ENCODE measurements at regions not wholly inside any gene's neighbourhood (a gene's known extent, or its start where the extent isn't known, plus 50 kb on each side); places are given as distances from the start of the nearest gene placed in this dataset.

- DNase-seq (ENCODE audit: low read depth, low spot score), result no peak
- H3K9me3 ChIP-seq (ENCODE audit: control insufficient read depth, insufficient read depth, low read length), result no peaks in the 10 kb centered on the region
- H3K27ac ChIP-seq (ENCODE audit: low read depth, low read length), result no peak overlapping the region
- no peak overlapping the region for H3K4me3 ChIP-seq (ENCODE audit: low read depth, low read length)
- ChIA-PET POLR2A (no interaction called here), CTCF (no interaction called here)
- TF ChIP-seq CTCF (IDR thresholded peaks at IDR 0.05; ENCODE audit: low read depth, low read length), result no peak
- H3K27me3 ChIP-seq (ENCODE audit: control insufficient read depth, insufficient read depth, low read length), result peaks cover 9% of the 10 kb centered on the region
Observed at GRCh38 chr11:119793335-119793984, 64.5 kb upstream of the NECTIN1 start.

GRCh38 chr11:119791701-119792151, 62.7 kb upstream of the NECTIN1 start:
- H3K27me3 ChIP-seq (ENCODE audit: control insufficient read depth, insufficient read depth, low read length), result peaks cover 7% of the 10 kb centered on the region
- no peak for TF ChIP-seq CTCF (IDR thresholded peaks at IDR 0.05; ENCODE audit: low read depth, low read length)
- ChIA-PET CTCF (interaction anchor here (0.6 to 1.1 kb wide), 2 partner anchors 63 to 245 kb away, joined by 3 to 5 read pairs; partner anchors contain the start of gene NECTIN1), POLR2A (no interaction called here)
- H3K9me3 ChIP-seq (ENCODE audit: control insufficient read depth, insufficient read depth, low read length), result no peaks in the 10 kb centered on the region
- H3K4me3 ChIP-seq (ENCODE audit: low read depth, low read length), result no peak overlapping the region
- no peak overlapping the region for H3K27ac ChIP-seq (ENCODE audit: low read depth, low read length)
- no peak for DNase-seq (ENCODE audit: low read depth, low spot score)

- POLR2A ChIA-PET, result no interaction called here
- H3K27ac ChIP-seq (ENCODE audit: low read depth, low read length), result no peak overlapping the region
Observed at GRCh38 chr11:119791047-119791446, 62.0 kb upstream of the NECTIN1 start.

GRCh38 chr11:119790476-119790875, 61.5 kb upstream of the NECTIN1 start:
- POLR2A ChIA-PET, result interaction anchor here (0.6 kb wide), 1 partner anchor 105 kb away, joined by 3 read pairs; no protein-coding TSS in a partner anchor

More at GRCh38 chr11:119791047-119791446, 62.0 kb upstream of the NECTIN1 start:
- CTCF ChIA-PET, result no interaction called here
- peaks cover 11% of the 10 kb centered on the region for H3K27me3 ChIP-seq (ENCODE audit: control insufficient read depth, insufficient read depth, low read length)
- H3K9me3 ChIP-seq (ENCODE audit: control insufficient read depth, insufficient read depth, low read length), result no peaks in the 10 kb centered on the region
- no peak for DNase-seq (ENCODE audit: low read depth, low spot score)
- no peak overlapping the region for H3K4me3 ChIP-seq (ENCODE audit: low read depth, low read length)
- TF ChIP-seq CTCF (IDR thresholded peaks at IDR 0.05; ENCODE audit: low read depth, low read length), result no peak

More at GRCh38 chr11:119790476-119790875, 61.5 kb upstream of the NECTIN1 start:
- CTCF ChIA-PET, result no interaction called here
- no peak for TF ChIP-seq CTCF (IDR thresholded peaks at IDR 0.05; ENCODE audit: low read depth, low read length)
- no peak overlapping the region for H3K4me3 ChIP-seq (ENCODE audit: low read depth, low read length)
- peaks cover 11% of the 10 kb centered on the region for H3K27me3 ChIP-seq (ENCODE audit: control insufficient read depth, insufficient read depth, low read length)
- DNase-seq (ENCODE audit: low read depth, low spot score), result no peak
- H3K27ac ChIP-seq (ENCODE audit: low read depth, low read length), result no peak overlapping the region
- H3K9me3 ChIP-seq (ENCODE audit: control insufficient read depth, insufficient read depth, low read length), result no peaks in the 10 kb centered on the region
